ENCODE measurements at regions not wholly inside any gene's neighbourhood (a gene's known extent, or its start where the extent isn't known, plus 50 kb on each side); places are given as distances from the start of the nearest gene placed in this dataset.
A peak's percentile ranks its signal among the peaks of the same experiment; 100 is the strongest.

- DNase-seq (ENCODE audit: low read depth in 4 of 4, low spot score in 2 of 4) = peak; percentile 39 to 72 (median 57)
These were observed 73.8 kb downstream of the SYNE3 start for GRCh38 chr14:95442633-95443021.

DNA sequence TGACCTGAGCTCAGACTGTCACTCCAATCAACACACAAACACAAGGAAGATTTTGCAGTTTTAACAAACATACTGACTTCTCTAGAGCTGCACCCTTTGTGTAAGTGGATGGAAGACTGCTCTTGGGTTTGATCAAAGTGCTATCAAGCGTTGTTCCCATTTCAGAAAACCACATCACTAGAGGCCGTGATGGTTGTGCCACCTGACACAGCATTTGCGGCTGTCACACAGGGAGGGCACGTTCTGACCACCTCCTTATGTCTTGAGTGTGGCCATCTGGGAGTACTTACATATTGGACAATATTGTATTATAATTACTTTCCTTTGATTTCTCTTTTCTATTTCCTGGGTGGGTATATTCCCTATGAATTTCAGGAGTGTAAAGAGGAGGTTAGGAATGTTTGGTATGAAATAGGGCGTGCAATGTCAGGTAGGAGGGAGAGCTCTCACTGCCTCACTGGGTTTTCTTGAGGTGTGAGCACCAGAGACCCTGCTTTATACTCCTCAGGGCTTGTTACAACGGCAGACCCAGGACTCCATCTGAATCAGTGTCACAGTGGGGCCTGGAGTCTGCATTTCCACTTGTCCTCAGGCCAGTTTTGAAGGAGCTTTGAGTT lies 74.3 kb downstream of the SYNE3 start:
- DNase-seq (ENCODE audit: low read depth in 4 of 4, low spot score in 2 of 4) = no peak

GRCh38 chr14:95440951-95441350 lies 75.5 kb downstream of the SYNE3 start:
- no peak for DNase-seq (ENCODE audit: low read depth in 4 of 4, low spot score in 2 of 4)

DNA sequence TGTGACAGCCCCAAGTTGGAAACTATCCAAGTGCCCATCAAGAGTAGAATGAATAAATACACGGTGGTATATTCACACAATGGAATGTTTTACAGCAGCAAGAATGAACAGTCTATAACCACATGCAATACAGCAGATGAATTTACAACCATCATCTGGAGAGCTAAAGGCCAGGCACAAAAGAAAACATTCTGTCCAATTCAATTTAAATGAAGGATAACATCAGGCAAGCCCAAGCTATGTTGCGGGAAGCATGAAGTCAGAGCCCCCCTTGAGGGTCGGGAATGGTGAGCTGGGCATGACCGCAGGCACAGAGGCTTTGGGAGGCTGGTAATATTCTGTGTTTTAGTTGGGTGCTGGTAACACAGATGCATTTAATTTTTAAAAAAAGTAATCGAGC lies 76.0 kb downstream of the SYNE3 start:
- no peak for DNase-seq (ENCODE audit: low read depth in 4 of 4, low spot score in 2 of 4)

DNA sequence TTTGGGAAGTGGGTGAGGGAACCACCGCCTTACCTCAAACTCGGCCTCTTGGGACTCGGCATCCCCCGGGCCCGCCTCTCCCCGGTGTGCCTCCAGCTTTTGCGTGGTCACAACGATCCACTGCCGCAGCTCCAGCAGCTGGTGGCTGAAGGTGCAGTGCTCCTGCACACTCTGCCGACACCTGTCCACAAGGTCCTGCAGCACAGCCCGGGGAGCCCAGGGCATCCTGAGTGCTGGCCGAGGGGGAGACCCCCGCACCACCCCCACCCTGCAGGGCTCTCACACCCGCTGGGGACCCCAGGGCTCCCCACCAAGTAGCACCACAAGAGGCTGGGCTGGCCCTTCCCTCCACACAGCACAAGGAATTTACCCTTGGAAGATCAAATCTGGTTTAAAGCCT lies 76.6 kb downstream of the SYNE3 start:
- DNase-seq (ENCODE audit: low read depth in 4 of 4, low spot score in 2 of 4) = no peak

- no peak for DNase-seq (ENCODE audit: low read depth in 4 of 4, low spot score in 2 of 4)
These were observed 78.7 kb downstream of the SYNE3 start for GRCh38 chr14:95437715-95438114.

- DNase-seq (ENCODE audit: low read depth in 4 of 4, low spot score in 2 of 4) = no peak
These were observed 80.1 kb downstream of the SYNE3 start for GRCh38 chr14:95436354-95436753.

GRCh38 chr14:95434121-95434520 lies 82.3 kb downstream of the SYNE3 start:
- DNase-seq (ENCODE audit: low read depth in 4 of 4, low spot score in 2 of 4) = no peak

DNA sequence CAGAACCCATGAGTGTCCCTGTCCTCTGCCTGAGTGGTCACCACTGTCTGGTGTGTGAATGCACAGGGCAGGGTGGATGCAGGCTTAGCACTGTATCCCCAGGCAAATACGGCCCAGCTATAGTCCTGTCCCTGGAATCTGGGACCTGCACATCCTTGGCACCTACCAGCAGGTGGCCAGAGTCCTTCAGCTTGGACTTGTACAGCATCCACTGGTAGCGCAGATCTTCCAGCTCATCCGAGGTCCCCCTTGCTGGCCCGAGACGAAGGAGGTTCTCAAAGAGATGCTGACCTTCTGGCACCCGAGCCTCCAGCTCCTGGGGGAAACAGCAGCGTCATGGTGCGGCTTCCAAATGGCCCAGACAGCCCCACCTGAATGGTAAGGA lies 83.4 kb downstream of the SYNE3 start:
- no peak for DNase-seq (ENCODE audit: low read depth in 4 of 4, low spot score in 2 of 4)

DNA sequence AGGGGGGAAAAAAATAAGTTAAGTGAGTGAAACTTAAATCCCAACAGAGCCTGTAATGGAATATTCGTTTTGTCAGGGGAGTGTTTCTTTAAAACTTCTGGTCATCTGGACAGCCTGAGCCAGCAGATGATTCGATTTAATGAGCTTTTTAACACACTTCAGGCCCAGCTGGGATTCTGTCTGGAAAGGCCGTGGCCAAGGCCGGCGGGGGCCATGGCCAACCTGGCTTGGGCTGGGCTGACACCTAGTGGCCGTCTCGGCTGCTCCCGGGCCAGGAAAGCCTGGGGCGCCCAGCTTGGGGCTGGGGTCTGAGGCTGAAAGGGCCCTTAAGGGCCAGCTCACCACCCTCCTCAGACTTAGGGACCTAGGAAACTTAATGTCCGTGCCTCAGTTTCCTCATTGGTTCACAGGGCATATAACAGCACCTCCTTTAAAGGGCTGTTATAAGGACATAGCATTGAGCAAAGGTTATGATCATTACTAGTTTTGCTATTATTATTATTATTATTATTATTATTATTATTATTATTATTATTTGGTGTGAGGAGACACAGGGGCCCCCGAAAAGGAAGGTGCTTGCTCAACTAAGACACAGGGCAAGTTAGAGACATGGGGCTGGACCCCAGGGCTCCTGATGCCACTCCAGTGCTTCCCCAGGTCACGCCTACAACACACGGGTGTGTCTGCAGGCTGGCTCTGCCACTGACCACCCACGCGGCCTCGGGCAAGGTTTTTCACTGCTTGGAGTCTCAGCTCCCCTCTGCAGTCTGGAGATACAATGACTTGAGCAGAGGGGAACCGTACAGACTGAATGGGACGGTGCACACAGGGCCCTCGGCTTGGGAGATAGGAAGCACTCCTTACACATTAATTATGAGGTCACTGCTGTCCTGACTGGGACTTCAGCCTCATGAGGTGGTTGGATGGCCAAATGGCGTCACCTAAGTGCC lies 84.0 kb downstream of the SYNE3 start:
- DNase-seq (ENCODE audit: low read depth in 4 of 4, low spot score in 2 of 4) = no peak

DNA sequence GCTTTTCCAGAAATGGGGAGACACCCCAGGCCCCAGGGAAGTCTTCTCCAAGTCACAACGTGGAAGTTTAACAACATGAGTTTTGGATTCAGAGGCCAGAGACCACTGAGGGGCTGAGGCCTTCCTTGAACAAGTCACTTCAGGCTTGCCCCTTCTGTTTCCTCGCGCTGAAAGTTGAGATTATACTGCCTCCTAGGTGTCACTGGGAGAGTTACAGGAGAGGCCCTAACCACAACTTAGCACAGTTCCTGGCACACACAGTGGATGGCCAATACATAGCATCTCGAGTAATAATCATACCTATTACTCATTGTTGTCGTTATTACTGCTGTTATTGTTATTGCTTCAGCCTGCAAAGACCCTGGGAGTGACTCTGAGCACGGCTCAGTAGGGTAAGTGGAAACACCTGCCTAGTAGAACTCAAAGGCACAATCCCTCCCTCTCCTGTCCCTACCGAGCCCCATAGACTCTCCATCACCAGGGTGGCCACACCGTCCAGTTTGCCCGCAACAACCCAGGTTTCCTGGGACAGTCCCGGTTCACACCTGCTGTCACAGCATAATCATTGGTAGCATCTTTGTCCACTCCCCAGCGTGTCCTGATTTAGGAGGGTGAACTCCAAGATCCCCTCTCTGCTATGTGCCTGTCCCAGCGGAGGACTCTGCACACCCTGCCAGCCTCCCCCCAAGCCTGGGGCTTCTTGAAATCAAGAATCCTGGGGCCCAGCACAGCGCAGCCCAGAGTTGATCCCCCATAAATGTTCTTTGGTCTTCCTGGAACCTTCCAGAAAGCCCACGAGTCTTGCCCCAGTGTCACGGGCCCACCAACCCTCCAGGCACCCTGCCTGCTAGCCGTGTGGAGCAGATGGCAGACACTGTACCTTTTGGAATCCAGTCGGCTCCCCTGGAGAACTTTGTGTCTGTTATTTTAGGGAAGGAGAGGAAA lies 85.0 kb downstream of the SYNE3 start:
- no peak for DNase-seq (ENCODE audit: low read depth in 4 of 4, low spot score in 2 of 4)

DNA sequence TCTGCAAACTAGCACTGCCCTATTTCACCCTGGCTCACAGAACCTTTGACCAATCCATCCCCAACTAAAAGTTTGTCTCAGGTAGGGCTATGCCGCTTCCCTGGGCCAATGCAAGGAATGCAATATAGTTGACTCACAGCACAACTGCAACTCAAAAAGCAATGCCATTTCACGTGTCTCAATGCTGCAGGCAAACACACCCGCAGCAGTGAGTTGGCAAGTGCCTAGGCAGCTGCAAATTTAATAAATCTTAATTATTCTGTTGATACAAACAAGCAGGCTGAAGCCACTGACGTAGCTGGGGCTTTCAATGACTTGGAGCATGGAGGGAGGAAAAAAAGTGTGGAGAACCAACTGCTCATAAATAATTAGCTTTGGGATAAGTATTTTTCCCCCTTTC lies 87.9 kb downstream of the SYNE3 start:
- no peak for DNase-seq (ENCODE audit: low read depth in 4 of 4, low spot score in 2 of 4)

- DNase-seq (ENCODE audit: low read depth in 4 of 4, low spot score in 2 of 4) = no peak
These were observed 90.4 kb downstream of the SYNE3 start for GRCh38 chr14:95426116-95426475.

DNA sequence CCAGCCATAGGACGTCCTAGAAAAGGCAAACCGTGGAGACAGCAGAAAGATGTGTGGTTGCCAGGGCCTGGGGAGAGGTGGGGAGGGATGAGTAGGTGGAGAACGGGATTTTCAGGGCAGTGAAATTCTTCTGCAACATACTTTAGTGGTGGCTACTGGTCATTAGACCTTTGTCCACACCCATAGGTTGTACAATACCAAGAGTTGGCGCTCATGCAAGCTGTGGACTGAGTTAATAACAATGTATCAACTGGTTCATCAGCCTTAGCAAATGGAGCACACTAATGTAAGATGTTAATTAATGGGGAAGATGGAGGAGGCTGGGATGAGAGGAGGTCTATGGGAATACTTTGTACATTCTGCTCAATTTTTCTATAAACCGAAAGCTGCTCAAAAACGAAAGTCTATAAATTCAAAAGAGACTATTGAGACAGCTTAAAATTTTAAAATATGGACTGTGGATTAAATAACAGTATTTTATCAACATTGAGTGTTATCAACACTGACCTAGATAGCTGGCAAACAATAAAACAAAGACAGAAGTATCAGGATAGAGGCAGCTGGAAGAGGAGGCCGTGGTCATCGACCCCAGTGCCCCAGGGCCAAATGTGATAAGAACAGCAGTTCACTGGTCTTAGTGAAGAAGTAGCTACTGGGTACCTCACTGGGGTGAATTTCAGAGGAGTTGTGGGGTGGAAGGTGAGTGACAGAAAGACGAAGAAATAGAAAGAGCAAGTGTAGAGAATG lies 90.9 kb downstream of the SYNE3 start:
- no peak for DNase-seq (ENCODE audit: low read depth in 4 of 4, low spot score in 2 of 4)

DNA sequence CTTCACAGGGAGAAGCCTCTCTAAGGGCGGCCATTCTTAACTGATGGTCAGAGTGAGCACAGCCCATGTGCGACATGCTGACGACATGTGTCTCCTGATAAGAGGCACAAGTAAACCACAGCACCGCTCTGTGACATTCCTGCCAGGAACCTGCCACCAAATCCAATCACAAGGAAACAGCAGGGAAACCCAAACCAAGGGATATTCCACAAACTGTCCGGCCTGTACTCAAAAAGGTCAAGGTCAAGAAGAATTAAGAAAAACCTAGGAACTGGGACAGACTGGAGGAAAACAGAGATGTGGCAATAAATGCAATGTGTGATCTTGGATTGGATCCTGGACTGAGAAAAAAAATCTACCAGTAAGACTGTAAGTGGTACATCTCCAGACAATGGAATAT lies 91.9 kb downstream of the SYNE3 start:
- DNase-seq (ENCODE audit: low read depth in 4 of 4, low spot score in 2 of 4) = no peak

DNA sequence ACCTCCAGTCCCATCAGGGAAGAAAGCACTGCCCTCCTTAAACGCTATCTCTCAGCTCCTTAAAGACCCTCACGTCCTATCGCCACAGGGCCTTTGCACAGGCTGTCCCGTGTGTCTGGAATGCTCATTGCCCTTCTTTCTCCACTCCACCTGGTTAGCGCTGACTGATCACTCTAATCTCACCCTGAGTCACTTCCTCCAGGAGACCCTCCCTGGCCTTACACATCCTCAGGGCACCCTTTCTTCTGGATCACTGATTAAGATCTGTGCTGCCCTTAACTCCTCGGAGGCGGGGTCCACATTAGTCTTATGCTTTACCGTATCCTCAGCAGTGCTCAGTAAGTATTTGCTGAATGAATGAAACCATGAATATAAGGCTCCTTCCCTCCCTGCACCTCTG lies 94.7 kb downstream of the SYNE3 start:
- DNase-seq (ENCODE audit: low read depth in 4 of 4, low spot score in 2 of 4) = no peak

DNA sequence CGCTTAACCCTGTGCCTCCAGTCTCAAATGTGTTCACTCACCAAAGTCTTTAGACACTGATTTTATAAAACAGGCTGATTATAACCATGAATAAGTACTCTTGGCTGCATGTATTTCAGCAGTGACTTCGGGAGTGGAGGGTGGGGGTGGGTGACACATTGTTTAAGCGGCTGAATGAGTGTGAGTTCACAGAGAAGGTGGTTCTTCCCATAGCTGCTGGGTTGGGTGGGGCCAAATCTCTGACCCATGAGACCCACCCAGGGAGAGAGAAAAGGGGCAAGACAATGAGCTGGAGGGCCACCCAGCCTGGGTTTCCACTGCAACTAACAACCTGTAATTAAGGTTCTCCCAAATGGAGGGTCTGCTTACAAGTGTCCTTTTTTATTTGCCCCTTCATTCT lies 96.4 kb downstream of the SYNE3 start:
- no peak for DNase-seq (ENCODE audit: low read depth in 4 of 4, low spot score in 2 of 4)

GRCh38 chr14:95419569-95419968 lies 96.9 kb downstream of the SYNE3 start:
- no peak for DNase-seq (ENCODE audit: low read depth in 4 of 4, low spot score in 2 of 4)

- DNase-seq (ENCODE audit: low read depth in 4 of 4, low spot score in 2 of 4) = no peak
These were observed 97.6 kb downstream of the SYNE3 start for GRCh38 chr14:95418858-95419257.

DNA sequence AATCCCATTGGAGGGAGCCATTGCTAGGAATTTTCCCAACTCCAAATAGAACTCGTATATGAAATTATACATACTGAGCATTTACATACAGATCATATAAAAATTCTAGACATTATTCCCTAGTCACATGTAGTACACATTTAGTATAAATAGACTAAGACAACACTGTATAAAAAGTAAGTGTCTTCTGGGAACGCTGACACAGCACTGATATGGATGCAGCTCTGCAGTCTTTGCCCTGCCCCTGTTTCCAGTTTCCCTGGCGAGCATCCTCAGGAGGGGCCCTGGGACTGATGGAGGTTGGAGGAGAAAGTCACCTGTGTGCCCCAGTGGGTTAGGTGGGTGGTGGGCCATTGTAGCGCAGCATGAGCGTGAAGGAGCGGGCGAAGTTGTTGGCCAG lies 97.8 kb upstream of the CLMN start:
- no peak for DNase-seq (ENCODE audit: low read depth in 4 of 4, low spot score in 2 of 4)

DNA sequence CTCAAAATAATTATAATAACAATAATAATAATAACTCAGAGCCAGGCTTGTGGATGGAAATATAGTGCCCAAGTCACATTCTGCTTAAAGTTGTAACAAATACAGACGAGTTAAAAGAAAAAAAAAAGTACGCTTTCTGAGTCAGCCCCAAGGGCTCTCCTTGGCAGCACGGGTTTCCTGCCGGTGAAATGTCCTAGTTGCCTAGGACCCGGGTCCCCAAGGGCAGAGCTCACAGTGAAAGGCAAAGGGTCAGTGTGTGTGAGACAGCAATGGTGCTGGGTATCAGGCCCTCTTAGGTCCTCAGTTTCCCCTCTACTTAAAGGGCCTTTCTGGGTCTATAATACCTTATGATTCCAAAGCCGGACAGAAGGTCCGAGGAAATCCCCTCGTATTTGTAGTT lies 96.3 kb upstream of the CLMN start:
- no peak for DNase-seq (ENCODE audit: low read depth in 4 of 4, low spot score in 2 of 4)
